ENCODE measurements at regions not wholly inside any gene's neighbourhood (a gene's known extent, or its start where the extent isn't known, plus 50 kb on each side); places are given as distances from the start of the nearest gene placed in this dataset.

DNA sequence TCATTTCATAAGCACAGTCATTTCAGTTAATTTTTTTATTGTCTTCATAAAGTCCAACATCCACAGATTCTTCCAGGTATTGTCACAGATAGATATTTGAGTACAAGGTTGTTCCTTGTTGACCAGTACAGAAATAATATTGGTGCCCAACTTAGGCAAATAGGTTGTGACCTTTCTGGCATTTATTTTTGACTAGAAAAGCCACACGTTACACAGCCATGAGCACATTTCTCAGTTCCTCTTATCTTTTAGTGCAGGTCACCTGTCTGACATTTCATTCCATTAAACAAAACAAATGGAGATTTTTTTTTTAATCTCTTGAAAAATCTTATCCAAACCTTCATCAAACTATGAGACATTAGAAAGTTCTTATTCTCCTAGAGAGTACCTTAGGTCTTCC, 428.8 kb downstream of the ZNF521 start:
- Histone ChIP-seq H3K9me3 (replicated peaks in 1 of 2; ENCODE audit: control insufficient read depth in 2 of 2, insufficient read depth in 1 of 2, low read depth in 1 of 2, low read length in 2 of 2) (no peaks in the 10 kb centered on the region), H3K9ac (ENCODE audit: low read depth, low read length, poor library complexity) (no peak overlapping the region), H2BK5ac (ENCODE audit: low read length) (no peak overlapping the region), H3K4me2 (ENCODE audit: insufficient read depth, low read length, poor library complexity, severe bottlenecking) (no peak overlapping the region), H2AFZ (ENCODE audit: low read length) (no peak overlapping the region), H3K18ac (ENCODE audit: low read length) (no peak overlapping the region), H2BK120ac (ENCODE audit: low read depth, low read length) (no peak overlapping the region), H3K27me3 (ENCODE audit: control insufficient read depth in 3 of 3, insufficient read depth in 3 of 3, low read depth in 1 of 3, low read length in 3 of 3) (no peaks in the 10 kb centered on the region), H3K79me1 (ENCODE audit: low read depth, low read length) (no peaks in the 10 kb centered on the region), H2BK12ac (ENCODE audit: low read length) (no peak overlapping the region), H3K36me3 (replicated peaks in 1 of 2; ENCODE audit: control insufficient read depth in 2 of 2, insufficient read depth in 2 of 2, low read length in 2 of 2) (no peaks in the 10 kb centered on the region), H4K91ac (ENCODE audit: low read depth, low read length, poor library complexity) (no peak overlapping the region), H3K23ac (ENCODE audit: low read depth, low read length, poor library complexity) (no peak overlapping the region), H3K27ac (replicated peaks; ENCODE audit: low read length) (no peak overlapping the region), H3K4ac (ENCODE audit: low read length) (no peak overlapping the region), H4K8ac (ENCODE audit: low read depth, low read length) (no peak overlapping the region), H2BK15ac (ENCODE audit: low read length) (no peak overlapping the region), H3K4me3 (ENCODE audit: low read length in 2 of 2) (no peak overlapping the region), H3K14ac (ENCODE audit: low read length) (no peak overlapping the region), H3K4me1 (ENCODE audit: control insufficient read depth in 2 of 2, insufficient read depth in 1 of 2, low read depth in 1 of 2, low read length in 2 of 2) (peaks cover 11 to 16% of the 10 kb centered on the region in 2 donors), H2AK5ac (ENCODE audit: low read depth, low read length) (no peak overlapping the region)
- DNase-seq (ENCODE audit: low spot score), result no peak
- no CpG with 5 or more reads among the region's 1 CpG for WGBS, 2 donors (ENCODE audit: extremely low coverage in 2 of 2, insufficient read length in 2 of 2, insufficient replicate concordance in 1 of 2)

DNA sequence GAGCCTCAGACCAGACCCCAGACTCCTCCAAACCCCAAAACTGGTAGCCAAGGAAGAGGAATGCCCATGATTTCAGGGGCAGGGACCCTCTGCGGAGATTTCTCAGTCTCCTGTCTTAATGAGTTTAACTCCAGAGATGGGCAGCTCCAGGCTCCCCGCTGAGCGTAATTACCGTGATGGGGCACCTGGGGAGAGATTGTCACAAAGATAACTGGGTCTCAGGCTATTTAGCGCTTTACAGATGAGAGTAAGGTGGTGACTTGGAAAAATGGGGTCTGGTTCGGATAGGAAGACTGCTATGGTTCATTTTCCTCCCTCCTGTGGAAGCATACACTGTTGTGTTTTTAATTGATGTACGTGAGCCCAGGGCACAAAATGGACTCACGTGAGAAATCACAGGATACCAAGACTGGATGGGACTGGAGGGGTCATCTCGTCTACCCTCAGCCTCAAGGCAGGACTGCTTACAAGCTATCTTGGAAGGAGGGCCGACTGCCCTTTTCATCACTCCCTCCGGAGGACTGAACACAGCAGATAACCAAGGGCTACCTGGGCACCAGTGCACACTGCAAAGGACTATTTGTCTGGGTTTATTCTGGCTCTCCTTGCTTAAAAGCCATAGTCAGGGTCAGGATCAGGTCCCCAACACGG, 427.8 kb downstream of the ZNF521 start:
- Histone ChIP-seq H3K9ac (ENCODE audit: low read depth, low read length, poor library complexity) (no peak overlapping the region), H4K91ac (ENCODE audit: low read depth, low read length, poor library complexity) (no peak overlapping the region), H2BK15ac (ENCODE audit: low read length) (no peak overlapping the region), H3K36me3 (replicated peaks in 1 of 2; ENCODE audit: control insufficient read depth in 2 of 2, insufficient read depth in 2 of 2, low read length in 2 of 2) (no peaks in the 10 kb centered on the region), H3K14ac (ENCODE audit: low read length) (no peak overlapping the region), H3K18ac (ENCODE audit: low read length) (no peak overlapping the region), H2BK120ac (ENCODE audit: low read depth, low read length) (no peak overlapping the region), H4K8ac (ENCODE audit: low read depth, low read length) (no peak overlapping the region), H3K27ac (replicated peaks; ENCODE audit: low read length) (no peak overlapping the region), H3K4me3 (ENCODE audit: low read length in 2 of 2) (no peak overlapping the region), H3K79me1 (ENCODE audit: low read depth, low read length) (no peaks in the 10 kb centered on the region), H3K27me3 (ENCODE audit: control insufficient read depth in 3 of 3, insufficient read depth in 3 of 3, low read depth in 1 of 3, low read length in 3 of 3) (no peaks in the 10 kb centered on the region), H2AFZ (ENCODE audit: low read length) (no peak overlapping the region), H3K4ac (ENCODE audit: low read length) (no peak overlapping the region), H2BK12ac (ENCODE audit: low read length) (no peak overlapping the region), H3K9me3 (replicated peaks in 1 of 2; ENCODE audit: control insufficient read depth in 2 of 2, insufficient read depth in 1 of 2, low read depth in 1 of 2, low read length in 2 of 2) (no peaks in the 10 kb centered on the region), H2AK5ac (ENCODE audit: low read depth, low read length) (no peak overlapping the region), H3K4me1 (ENCODE audit: control insufficient read depth in 2 of 2, insufficient read depth in 1 of 2, low read depth in 1 of 2, low read length in 2 of 2) (peaks cover 9 to 13% of the 10 kb centered on the region in 2 donors), H3K23ac (ENCODE audit: low read depth, low read length, poor library complexity) (no peak overlapping the region), H3K4me2 (ENCODE audit: insufficient read depth, low read length, poor library complexity, severe bottlenecking) (no peak overlapping the region), H2BK5ac (ENCODE audit: low read length) (no peak overlapping the region)
- DNase-seq (ENCODE audit: low spot score), result no peak
- WGBS, 2 donors (ENCODE audit: extremely low coverage in 2 of 2, insufficient read length in 2 of 2, insufficient replicate concordance in 1 of 2), result no CpG with 5 or more reads among the region's 12 CpGs

DNA sequence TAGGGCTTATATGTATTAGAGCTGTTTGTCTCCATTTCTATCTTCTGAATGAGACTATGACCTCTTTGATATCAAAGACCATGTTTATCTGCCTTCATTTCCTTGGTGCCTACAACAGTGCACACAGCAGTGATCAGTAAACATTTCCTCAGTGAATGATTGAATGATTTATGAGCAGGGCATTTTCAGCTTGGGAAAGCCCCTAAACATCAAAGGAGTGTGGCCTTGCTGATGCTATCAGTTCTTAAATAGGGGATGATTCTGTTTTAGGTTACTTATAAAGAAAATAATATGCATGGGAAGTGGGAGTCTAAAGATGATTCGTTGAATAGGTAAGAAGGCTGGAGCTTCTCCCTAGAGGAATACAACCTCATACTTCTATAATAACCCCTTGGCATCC, 425.3 kb downstream of the ZNF521 start:
- Histone ChIP-seq H4K8ac (ENCODE audit: low read depth, low read length) (no peak overlapping the region), H2AFZ (ENCODE audit: low read length) (no peak overlapping the region), H3K4ac (ENCODE audit: low read length) (no peak overlapping the region), H3K23ac (ENCODE audit: low read depth, low read length, poor library complexity) (no peak overlapping the region), H3K4me2 (ENCODE audit: insufficient read depth, low read length, poor library complexity, severe bottlenecking) (no peak overlapping the region), H2BK15ac (ENCODE audit: low read length) (no peak overlapping the region), H3K79me1 (ENCODE audit: low read depth, low read length) (no peaks in the 10 kb centered on the region), H3K27me3 (ENCODE audit: control insufficient read depth in 3 of 3, insufficient read depth in 3 of 3, low read depth in 1 of 3, low read length in 3 of 3) (no peaks in the 10 kb centered on the region), H3K9me3 (replicated peaks in 1 of 2; ENCODE audit: control insufficient read depth in 2 of 2, insufficient read depth in 1 of 2, low read depth in 1 of 2, low read length in 2 of 2) (no peaks in the 10 kb centered on the region), H3K14ac (ENCODE audit: low read length) (no peak overlapping the region), H2AK5ac (ENCODE audit: low read depth, low read length) (no peak overlapping the region), H3K27ac (replicated peaks; ENCODE audit: low read length) (no peak overlapping the region), H2BK120ac (ENCODE audit: low read depth, low read length) (no peak overlapping the region), H2BK5ac (ENCODE audit: low read length) (no peak overlapping the region), H3K4me1 (ENCODE audit: control insufficient read depth in 2 of 2, insufficient read depth in 1 of 2, low read depth in 1 of 2, low read length in 2 of 2) (peaks cover 11 to 12% of the 10 kb centered on the region in 2 donors), H3K9ac (ENCODE audit: low read depth, low read length, poor library complexity) (no peak overlapping the region), H2BK12ac (ENCODE audit: low read length) (no peak overlapping the region), H3K18ac (ENCODE audit: low read length) (no peak overlapping the region), H3K36me3 (replicated peaks in 1 of 2; ENCODE audit: control insufficient read depth in 2 of 2, insufficient read depth in 2 of 2, low read length in 2 of 2) (no peaks in the 10 kb centered on the region), H3K4me3 (ENCODE audit: low read length in 2 of 2) (no peak overlapping the region), H4K91ac (ENCODE audit: low read depth, low read length, poor library complexity) (no peak overlapping the region)
- WGBS, 2 donors (ENCODE audit: extremely low coverage in 2 of 2, insufficient read length in 2 of 2, insufficient replicate concordance in 1 of 2), result no CpG with 5 or more reads among the region's 1 CpG
- DNase-seq (ENCODE audit: low spot score), result no peak

DNA sequence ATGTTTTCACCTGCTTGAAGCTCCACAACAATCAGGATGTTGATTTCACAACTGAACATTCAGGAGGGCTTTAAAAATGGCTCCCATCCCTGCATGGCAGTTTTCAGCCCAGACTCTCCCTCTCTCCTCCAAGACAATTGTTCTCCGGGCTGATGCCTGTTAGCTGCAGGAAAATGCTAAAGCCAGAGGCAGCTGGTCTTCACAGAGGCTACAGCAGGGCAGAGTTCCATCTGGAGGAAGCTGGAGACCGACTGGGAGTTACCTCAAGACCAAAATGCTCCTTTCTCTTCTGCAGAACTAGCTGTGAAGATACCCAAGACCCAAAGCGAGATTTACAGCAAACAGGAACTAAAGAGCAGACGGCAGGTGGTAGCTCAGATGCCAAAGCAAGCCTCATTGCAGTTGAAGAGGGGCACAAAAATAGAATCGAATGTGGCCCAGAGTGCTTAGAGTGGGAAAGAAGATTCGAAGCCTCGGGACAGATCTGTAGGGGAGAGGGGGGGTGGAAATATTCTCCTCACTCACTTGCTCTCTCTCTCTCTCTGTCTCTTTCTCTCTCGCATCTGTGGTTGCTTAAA, 423.6 kb downstream of the ZNF521 start:
- Histone ChIP-seq H3K36me3 (replicated peaks in 1 of 2; ENCODE audit: control insufficient read depth in 2 of 2, insufficient read depth in 2 of 2, low read length in 2 of 2) (no peaks in the 10 kb centered on the region), H3K4ac (ENCODE audit: low read length) (no peak overlapping the region), H2BK12ac (ENCODE audit: low read length) (no peak overlapping the region), H2AFZ (ENCODE audit: low read length) (peak overlapping the region; percentile 86), H3K23ac (ENCODE audit: low read depth, low read length, poor library complexity) (no peak overlapping the region), H3K79me1 (ENCODE audit: low read depth, low read length) (no peaks in the 10 kb centered on the region), H3K27me3 (ENCODE audit: control insufficient read depth in 3 of 3, insufficient read depth in 3 of 3, low read depth in 1 of 3, low read length in 3 of 3) (no peaks in the 10 kb centered on the region), H3K27ac (replicated peaks; ENCODE audit: low read length) (no peak overlapping the region), H2BK15ac (ENCODE audit: low read length) (no peak overlapping the region), H3K4me3 (ENCODE audit: low read length in 2 of 2) (no peak overlapping the region), H3K9ac (ENCODE audit: low read depth, low read length, poor library complexity) (no peak overlapping the region), H3K18ac (ENCODE audit: low read length) (no peak overlapping the region), H4K91ac (ENCODE audit: low read depth, low read length, poor library complexity) (no peak overlapping the region), H2BK5ac (ENCODE audit: low read length) (no peak overlapping the region), H2AK5ac (ENCODE audit: low read depth, low read length) (no peak overlapping the region), H3K4me1 (ENCODE audit: control insufficient read depth in 2 of 2, insufficient read depth in 1 of 2, low read depth in 1 of 2, low read length in 2 of 2) (peaks cover 9 to 12% of the 10 kb centered on the region in 2 donors), H2BK120ac (ENCODE audit: low read depth, low read length) (no peak overlapping the region), H3K14ac (ENCODE audit: low read length) (no peak overlapping the region), H3K4me2 (ENCODE audit: insufficient read depth, low read length, poor library complexity, severe bottlenecking) (no peak overlapping the region), H3K9me3 (replicated peaks in 1 of 2; ENCODE audit: control insufficient read depth in 2 of 2, insufficient read depth in 1 of 2, low read depth in 1 of 2, low read length in 2 of 2) (peaks cover 2 to 12% of the 10 kb centered on the region in 2 donors), H4K8ac (ENCODE audit: low read depth, low read length) (no peak overlapping the region)
- no CpG with 5 or more reads among the region's 8 CpGs for WGBS, 2 donors (ENCODE audit: extremely low coverage in 2 of 2, insufficient read length in 2 of 2, insufficient replicate concordance in 1 of 2)
- DNase-seq (ENCODE audit: low spot score), result no peak
